Keratinocyte (primary cell): ENCODE measurements at regions not wholly inside any gene's neighbourhood (a gene's known extent, or its start where the extent isn't known, plus 50 kb on each side); places are given as distances from the start of the nearest gene placed in this dataset.

Experiments used
- DNase-seq: peaks from one replicate; pipeline ENCODE4 v3.0.0-alpha.2; 2011; ENCODE audit warnings: low read depth, missing footprints, low spot score
- FAIRE-seq: peaks from 2 replicates; lab custom pipeline; 2011; peaks lifted over from hg19 to GRCh38; lab: Jason Lieb, UNC
- H2AFZ ChIP-seq: 2 replicates; pipeline ENCODE4 v1.6.0; 2012; ENCODE audit warnings: low read length, control low read depth, inconsistent platforms; ENCODE audit not compliant: control insufficient read depth
- H3K27ac ChIP-seq: 2 replicates; pipeline ENCODE4 v1.5.1; 2011; ENCODE audit warnings: low read length; ENCODE audit not compliant: control insufficient read depth, insufficient read depth
- H3K27me3 ChIP-seq: 3 replicates; pipeline ENCODE4 v1.6.0; 2011; ENCODE audit warnings: low read length; ENCODE audit not compliant: control insufficient read depth, insufficient read depth; ENCODE audit errors: extremely low read depth
- H3K36me3 ChIP-seq, 2 experiments: 2 replicates in 1 of 2; 3 replicates in 1 of 2; pipeline ENCODE4 v1.5.1; 2011; ENCODE audit warnings: low read length in 2 of 2, mild to moderate bottlenecking in 1 of 2; ENCODE audit not compliant: control insufficient read depth in 2 of 2, insufficient read depth in 2 of 2; ENCODE audit errors: extremely low read depth in 1 of 2
- H3K4me1 ChIP-seq: 3 replicates; pipeline ENCODE4 v1.5.1; 2011; ENCODE audit warnings: low read length; ENCODE audit not compliant: control insufficient read depth, insufficient read depth; ENCODE audit errors: extremely low read depth
- H3K4me2 ChIP-seq: 3 replicates; pipeline ENCODE4 v1.6.0; 2011; ENCODE audit warnings: low read depth, low read length; ENCODE audit not compliant: control insufficient read depth, insufficient read depth; ENCODE audit errors: extremely low read depth
- H3K4me3 ChIP-seq, 3 experiments: fragments of 200-600 bp in 1 of 3; sonication (generic) in 1 of 3; 2 replicates in 2 of 3; 3 replicates in 1 of 3; pipeline ENCODE4 v1.5.1; 2011 to 2016; ENCODE audit warnings: low read length in 3 of 3, mild to moderate bottlenecking in 3 of 3, control low read depth in 2 of 3, inconsistent platforms in 1 of 3, low read depth in 1 of 3, mixed read lengths in 1 of 3, mixed run types in 1 of 3, moderate library complexity in 1 of 3; ENCODE audit not compliant: control insufficient read depth in 2 of 3, insufficient read depth in 2 of 3; ENCODE audit errors: extremely low read depth in 1 of 3
- H3K79me2 ChIP-seq: 2 replicates; pipeline ENCODE4 v1.6.0; 2012; ENCODE audit warnings: low read length; ENCODE audit not compliant: control insufficient read depth, insufficient read depth
- H3K9ac ChIP-seq: 3 replicates; pipeline ENCODE4 v1.6.0; 2011; ENCODE audit warnings: low read length; ENCODE audit not compliant: control insufficient read depth, insufficient read depth; ENCODE audit errors: extremely low read depth
- H3K9me1 ChIP-seq: 3 replicates; pipeline ENCODE4 v1.6.0; 2011; ENCODE audit warnings: low read length; ENCODE audit not compliant: control insufficient read depth, insufficient read depth; ENCODE audit errors: extremely low read depth
- H3K9me3 ChIP-seq: 2 replicates; pipeline ENCODE4 v1.5.1; 2012; ENCODE audit warnings: low read depth, low read length; ENCODE audit not compliant: control insufficient read depth
- H4K20me1 ChIP-seq: 3 replicates; pipeline ENCODE4 v1.6.0; 2011; ENCODE audit warnings: low read length; ENCODE audit not compliant: control insufficient read depth, insufficient read depth; ENCODE audit errors: extremely low read depth
- CTCF ChIP-seq, 3 experiments: IDR thresholded peaks in 1 of 3; conservative IDR thresholded peaks in 1 of 3; optimal IDR thresholded peaks in 1 of 3; 2 replicates in 2 of 3; 3 replicates in 1 of 3; pipeline versions ENCODE3 to v1.5.1; 2011; ENCODE audit warnings: low read length in 3 of 3, mild to moderate bottlenecking in 3 of 3, moderate library complexity in 2 of 3, control low read depth in 1 of 3, inconsistent platforms in 1 of 3; ENCODE audit not compliant: insufficient read depth in 2 of 3; ENCODE audit errors: extremely low read depth in 1 of 3
- EZH2 ChIP-seq: IDR thresholded peaks from one replicate; pipeline ENCODE4 v1.6.1; 2012; ENCODE audit warnings: inconsistent platforms, mild to moderate bottlenecking, low read length, moderate library complexity
- dilution Hi-C: fragments of 300-500 bp; cut with MboI; formaldehyde crosslinking; loops from one replicate; pipeline ENCODE4 v1.7.0; 2020; ENCODE audit warnings: low sequenced_read_pairs; ENCODE audit not compliant: extremely low pct_ligation_motif_present

GRCh38 chr14:98290596-98290995, 981.4 kb downstream of the BCL11B start:
- TF ChIP-seq EZH2 (no peak), CTCF (optimal IDR thresholded peaks at IDR 0.05 in 1 of 3, IDR thresholded peaks at IDR 0.05 in 1 of 3, conservative IDR thresholded peaks at IDR 0.05 in 1 of 3; ENCODE audit: extremely low read depth in 1 of 3, insufficient read depth in 2 of 3, low read length in 3 of 3) (no peak)
- peaks cover 28% of the 10 kb centered on the region for H3K4me1 ChIP-seq
- no peaks in the 10 kb centered on the region for H3K27me3 ChIP-seq
- peak overlapping the region; percentile 26 for H3K4me2 ChIP-seq
- H3K9ac ChIP-seq, result peak overlapping the region; percentile 33
- no peak overlapping the region for H3K4me3 ChIP-seq
- DNase-seq (peak; percentile 63), FAIRE-seq (peak; percentile 96)
- peak overlapping the region; percentile 59 for H3K27ac ChIP-seq
- dilution Hi-C loops, result no loop called here
- H3K36me3 ChIP-seq, result no peaks in the 10 kb centered on the region
- no peaks in the 10 kb centered on the region for H4K20me1 ChIP-seq
- no peaks in the 10 kb centered on the region for H3K9me1 ChIP-seq
- H3K79me2 ChIP-seq, result no peaks in the 10 kb centered on the region
- H3K9me3 ChIP-seq, result no peaks in the 10 kb centered on the region
- peak overlapping the region; percentile 8 for H2AFZ ChIP-seq

GRCh38 chr14:98292191-98292590, 979.8 kb downstream of the BCL11B start:
- Histone ChIP-seq H3K36me3 (no peaks in the 10 kb centered on the region), H3K9me1 (no peaks in the 10 kb centered on the region), H3K4me2 (no peak overlapping the region), H3K4me3 (no peak overlapping the region), H2AFZ (no peak overlapping the region), H3K9ac (no peak overlapping the region), H3K4me1 (peaks cover 28% of the 10 kb centered on the region), H3K9me3 (no peaks in the 10 kb centered on the region), H3K27ac (no peak overlapping the region), H3K79me2 (no peaks in the 10 kb centered on the region), H4K20me1 (no peaks in the 10 kb centered on the region), H3K27me3 (no peaks in the 10 kb centered on the region)
- dilution Hi-C loops, result no loop called here
- no peak for TF ChIP-seq EZH2
- TF ChIP-seq CTCF (optimal IDR thresholded peaks at IDR 0.05 in 1 of 3, IDR thresholded peaks at IDR 0.05 in 1 of 3, conservative IDR thresholded peaks at IDR 0.05 in 1 of 3; ENCODE audit: extremely low read depth in 1 of 3, insufficient read depth in 2 of 3, low read length in 3 of 3), result no peak
- no peak for DNase-seq
- FAIRE-seq, result peak; percentile 80
